GM12872 (cell line): ENCODE measurements at regions not wholly inside any gene's neighbourhood (a gene's known extent, or its start where the extent isn't known, plus 50 kb on each side); places are given as distances from the start of the nearest gene placed in this dataset.
A peak's percentile ranks its signal among the peaks of the same experiment; 100 is the strongest.

Source experiments
- CTCF ChIP-seq: IDR thresholded peaks from 3 replicates; pipeline ENCODE4 v1.5.1; 2011; ENCODE audit warnings: low read depth, mild to moderate bottlenecking, low read length, moderate library complexity; ENCODE audit not compliant: insufficient read depth

GRCh38 chr17:45705123-45706009 is 78.8 kb upstream of the CRHR1 start:
- no peak for TF ChIP-seq CTCF

GRCh38 chr17:45706033-45706432 is 78.1 kb upstream of the CRHR1 start:
- no peak for TF ChIP-seq CTCF

- no peak for TF ChIP-seq CTCF
Measured at GRCh38 chr17:45708707-45709290, 75.3 kb upstream of the CRHR1 start.

- TF ChIP-seq CTCF = no peak
Measured at GRCh38 chr17:45709728-45710288, 74.3 kb upstream of the CRHR1 start.

- no peak for TF ChIP-seq CTCF
Measured at GRCh38 chr17:45715787-45716186, 68.3 kb upstream of the CRHR1 start.

- TF ChIP-seq CTCF = no peak
Measured at GRCh38 chr17:45718791-45719190, 65.3 kb upstream of the CRHR1 start.

GRCh38 chr17:45719335-45720071 is 64.6 kb upstream of the CRHR1 start:
- peak; percentile 40 for TF ChIP-seq CTCF
